ENCODE measurements at regions not wholly inside any gene's neighbourhood (a gene's known extent, or its start where the extent isn't known, plus 50 kb on each side); places are given as distances from the start of the nearest gene placed in this dataset.

DNA sequence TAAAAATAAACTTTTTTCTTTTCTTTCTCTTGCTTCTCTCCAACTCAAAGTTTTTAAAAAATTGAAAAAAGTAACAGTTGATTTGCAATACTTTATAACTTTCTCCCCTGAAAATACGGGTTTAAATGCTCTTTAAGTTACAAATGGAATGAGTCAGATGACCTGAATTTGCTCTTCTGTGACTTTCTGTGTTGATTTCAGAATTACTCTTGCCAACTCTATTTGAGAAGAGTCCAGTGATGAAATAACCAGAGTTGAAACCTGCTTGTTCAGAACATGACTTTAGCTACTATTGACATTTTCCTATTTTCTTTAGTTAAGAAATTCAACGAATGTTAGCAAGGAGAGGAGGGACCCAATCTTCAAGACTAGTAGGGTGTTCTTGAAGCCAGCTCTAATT, 146.1 kb upstream of the ZSWIM2 start:
- DNase-seq (ENCODE audit: low spot score in 2 of 2) = no peak
- 55 to 61% methylated on average over 2 of the region's 2 CpGs for whole genome bisulfite sequencing, 2 donors
- no peak overlapping the region for H3K4me3 ChIP-seq (ENCODE audit: low read depth, poor library complexity, severe bottlenecking)
- TF ChIP-seq, protein P1, sequence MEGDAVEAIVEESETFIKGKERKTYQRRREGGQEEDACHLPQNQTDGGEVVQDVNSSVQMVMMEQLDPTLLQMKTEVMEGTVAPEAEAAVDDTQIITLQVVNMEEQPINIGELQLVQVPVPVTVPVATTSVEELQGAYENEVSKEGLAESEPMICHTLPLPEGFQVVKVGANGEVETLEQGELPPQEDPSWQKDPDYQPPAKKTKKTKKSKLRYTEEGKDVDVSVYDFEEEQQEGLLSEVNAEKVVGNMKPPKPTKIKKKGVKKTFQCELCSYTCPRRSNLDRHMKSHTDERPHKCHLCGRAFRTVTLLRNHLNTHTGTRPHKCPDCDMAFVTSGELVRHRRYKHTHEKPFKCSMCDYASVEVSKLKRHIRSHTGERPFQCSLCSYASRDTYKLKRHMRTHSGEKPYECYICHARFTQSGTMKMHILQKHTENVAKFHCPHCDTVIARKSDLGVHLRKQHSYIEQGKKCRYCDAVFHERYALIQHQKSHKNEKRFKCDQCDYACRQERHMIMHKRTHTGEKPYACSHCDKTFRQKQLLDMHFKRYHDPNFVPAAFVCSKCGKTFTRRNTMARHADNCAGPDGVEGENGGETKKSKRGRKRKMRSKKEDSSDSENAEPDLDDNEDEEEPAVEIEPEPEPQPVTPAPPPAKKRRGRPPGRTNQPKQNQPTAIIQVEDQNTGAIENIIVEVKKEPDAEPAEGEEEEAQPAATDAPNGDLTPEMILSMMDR (IDR thresholded peaks at IDR 0.05) = no peak
- no peak for TF ChIP-seq POLR2A (IDR thresholded peaks at IDR 0.05)
- intact Hi-C loops (cut with DNase I; ENCODE audit: low total_unique reads) = no loop called here

DNA sequence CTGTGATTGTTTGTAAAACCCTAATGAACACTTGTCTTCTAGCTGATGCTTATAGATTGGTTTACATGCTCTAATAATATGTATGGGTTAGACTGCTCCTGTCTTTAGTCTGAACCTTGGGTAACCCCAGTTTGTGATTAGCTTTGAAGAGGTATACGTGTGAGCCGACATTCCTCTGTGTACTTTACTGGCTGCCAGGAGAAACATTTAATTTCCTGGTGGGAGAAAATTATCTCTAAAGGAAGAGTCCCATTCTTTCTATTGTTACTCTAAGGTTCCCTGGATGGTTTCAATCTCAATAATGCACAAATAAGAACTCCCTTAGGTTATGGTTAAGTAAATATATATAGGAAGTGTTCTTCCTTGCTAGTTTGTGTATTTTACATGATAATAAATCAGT, 143.6 kb upstream of the ZSWIM2 start:
- WGBS, 2 donors = 41 to 56% methylated on average over 2 of the region's 2 CpGs

DNA sequence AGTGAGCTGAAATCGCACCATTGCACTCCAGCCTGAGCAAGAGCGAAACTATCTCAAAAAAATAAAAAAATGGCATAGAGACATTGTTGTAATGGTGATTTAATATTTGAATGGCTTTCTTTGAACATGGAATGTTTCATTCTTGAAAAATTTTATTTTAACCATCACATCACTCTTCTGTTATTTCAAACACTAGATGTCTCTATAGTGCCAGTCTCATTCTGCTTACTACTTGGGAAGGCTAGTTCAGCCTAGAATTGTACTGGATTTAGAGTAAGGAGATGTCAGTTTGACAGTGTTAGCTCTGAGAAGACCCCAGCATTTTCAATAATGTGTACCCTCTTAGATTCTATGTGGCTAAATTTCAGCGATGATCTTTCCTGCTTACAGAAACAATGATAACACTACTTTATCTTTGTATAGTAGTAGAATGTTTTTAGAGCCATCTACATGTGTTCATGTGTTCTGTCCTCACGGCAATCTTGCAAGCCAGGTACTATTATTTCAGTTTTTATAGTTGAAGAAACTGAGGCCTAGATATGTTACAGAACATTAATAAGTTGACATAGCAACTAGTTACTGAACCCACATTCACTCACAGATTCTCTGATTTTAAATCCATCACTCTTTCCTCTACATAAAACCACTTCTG, 142.9 kb upstream of the ZSWIM2 start:
- no peak for DNase-seq (ENCODE audit: low spot score in 2 of 2)
- no peak overlapping the region for H3K4me3 ChIP-seq (ENCODE audit: low read depth, poor library complexity, severe bottlenecking)
- intact Hi-C loops (cut with DNase I; ENCODE audit: low total_unique reads) = no loop called here
- WGBS, 2 donors = 86 to 90% methylated on average over 4 of the region's 4 CpGs
- TF ChIP-seq POLR2A (IDR thresholded peaks at IDR 0.05) = no peak
- TF ChIP-seq, protein P1 (IDR thresholded peaks at IDR 0.05) = no peak

More for the DNA sequence above, 143.6 kb upstream of the ZSWIM2 start:
- no peak for TF ChIP-seq POLR2A (IDR thresholded peaks at IDR 0.05)
- TF ChIP-seq, protein P1 (IDR thresholded peaks at IDR 0.05) = no peak
- H3K4me3 ChIP-seq (ENCODE audit: low read depth, poor library complexity, severe bottlenecking) = no peak overlapping the region
- DNase-seq (ENCODE audit: low spot score in 2 of 2) = no peak
- intact Hi-C loops (cut with DNase I; ENCODE audit: low total_unique reads) = no loop called here

DNA sequence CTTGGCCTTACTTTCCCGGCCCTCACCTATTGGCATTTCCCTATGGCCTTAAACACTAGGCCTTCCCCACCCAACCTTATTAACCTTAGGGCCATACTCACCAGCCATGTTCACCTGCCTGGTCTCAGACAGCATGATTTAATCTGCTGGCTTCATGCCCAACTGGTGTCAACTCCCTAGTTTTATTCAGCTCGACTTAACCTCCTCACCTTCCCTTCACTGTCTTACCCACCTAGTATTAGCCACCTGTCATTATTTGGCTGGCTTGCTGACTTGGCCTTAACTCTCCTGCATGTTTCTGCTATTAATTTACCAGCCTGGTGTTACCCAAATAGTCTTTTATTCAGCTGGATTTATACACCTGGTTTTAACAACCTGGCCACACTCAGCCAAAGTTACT, 136.0 kb upstream of the ZSWIM2 start:
- WGBS, 2 donors = 71 to 76% methylated on average over 2 of the region's 2 CpGs
- no peak overlapping the region for H3K4me3 ChIP-seq (ENCODE audit: low read depth, poor library complexity, severe bottlenecking)
- intact Hi-C loops (cut with DNase I; ENCODE audit: low total_unique reads) = no loop called here
- no peak for DNase-seq (ENCODE audit: low spot score in 2 of 2)
- TF ChIP-seq, protein P1 (IDR thresholded peaks at IDR 0.05) = no peak
- no peak for TF ChIP-seq POLR2A (IDR thresholded peaks at IDR 0.05)

DNA sequence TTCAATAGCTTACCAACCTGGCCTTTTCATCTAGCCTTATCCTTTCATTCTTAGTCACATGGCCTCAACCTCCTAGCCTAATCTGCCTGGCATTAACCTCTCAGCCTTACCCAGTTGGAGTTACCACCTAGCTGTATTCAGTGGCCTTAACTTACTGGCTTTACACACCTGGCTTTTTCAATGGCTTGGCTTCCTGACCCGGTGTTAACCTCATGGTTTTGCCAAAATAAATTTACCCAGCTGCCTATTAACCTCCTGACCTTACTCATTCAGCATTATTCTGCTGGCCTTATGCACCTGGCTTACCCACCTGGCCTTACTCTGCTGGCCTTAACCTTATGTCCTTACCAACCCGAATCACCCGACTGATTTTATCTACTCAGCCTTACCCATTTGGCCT, 135.5 kb upstream of the ZSWIM2 start:
- WGBS, 2 donors = 84 to 85% methylated on average over 3 of the region's 3 CpGs
- no peak overlapping the region for H3K4me3 ChIP-seq (ENCODE audit: low read depth, poor library complexity, severe bottlenecking)
- intact Hi-C loops (cut with DNase I; ENCODE audit: low total_unique reads) = no loop called here
- DNase-seq (ENCODE audit: low spot score in 2 of 2) = no peak
- TF ChIP-seq, protein P1 (IDR thresholded peaks at IDR 0.05) = no peak
- TF ChIP-seq POLR2A (IDR thresholded peaks at IDR 0.05) = no peak
